GM12878 (cell line): ENCODE measurements at regions not wholly inside any gene's neighbourhood (a gene's known extent, or its start where the extent isn't known, plus 50 kb on each side); places are given as distances from the start of the nearest gene placed in this dataset.

Source experiments
- BRCA1 ChIP-seq: IDR thresholded peaks from 2 replicates; pipeline ENCODE4 v1.6.1; 2011; ENCODE audit warnings: low read depth, low read length, improper control_type of control experiment
- EZH2 ChIP-seq: IDR thresholded peaks from 2 replicates; pipeline ENCODE4 v1.6.1; 2012; ENCODE audit warnings: low read depth, mild to moderate bottlenecking, control low read depth, inconsistent platforms, low read length, borderline replicate concordance; ENCODE audit not compliant: control insufficient read depth
- POLR2A ChIP-seq: IDR thresholded peaks from 2 replicates; pipeline ENCODE4 v1.6.1; 2011; ENCODE audit warnings: low read depth, mild to moderate bottlenecking, low read length

DNA sequence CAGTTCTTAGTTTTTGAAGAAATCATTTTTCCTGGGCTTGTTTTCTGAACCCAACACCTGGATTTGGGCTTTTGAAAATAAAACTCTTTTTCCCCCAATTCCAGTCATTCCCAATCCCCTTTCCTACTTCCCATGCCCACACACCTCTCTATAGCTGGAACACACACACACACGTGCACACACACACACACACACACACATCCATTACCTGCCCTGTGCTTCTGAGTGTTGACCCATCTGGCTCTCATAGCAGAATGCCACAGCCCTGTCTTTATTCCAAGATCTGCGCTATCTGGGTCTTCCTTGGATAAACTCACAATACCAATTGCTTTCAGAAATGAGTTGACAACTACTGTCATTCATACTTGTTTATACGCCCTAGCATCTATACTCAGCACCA lies 54.9 kb upstream of the C4orf54 start:
- TF ChIP-seq BRCA1 (no peak), POLR2A (no peak), EZH2 (no peak)
